H1 (cell line): ENCODE measurements at regions not wholly inside any gene's neighbourhood (a gene's known extent, or its start where the extent isn't known, plus 50 kb on each side); places are given as distances from the start of the nearest gene placed in this dataset.

Source experiments
- CTCF ChIA-PET: fragments of 300-600 bp; sonication (Branson Sonifier 250); formaldehyde crosslinking; loops from one replicate; lab custom pipeline; 2021; ENCODE audit not compliant: partially characterized antibody; lab: Charles Lee
- POLR2A ChIA-PET: fragments of 300-600 bp; sonication (Branson Sonifier 250); formaldehyde crosslinking; loops from one replicate; lab custom pipeline; 2021; ENCODE audit warnings: inconsistent platforms; ENCODE audit not compliant: partially characterized antibody; lab: Charles Lee
- DNase-seq, 2 experiments: peaks; one replicate each; pipeline versions ENCODE4 v3.0.0 to v3.0.0-alpha.2; 2010 to 2022; ENCODE audit warnings: low spot score in 2 of 2, low read depth in 1 of 2, mixed read lengths in 1 of 2
- FAIRE-seq: peaks from 2 replicates; lab custom pipeline; 2011; peaks lifted over from hg19 to GRCh38; lab: Jason Lieb, UNC
- H2AFZ ChIP-seq: 2 replicates; pipeline ENCODE4 v1.8.1; 2012; ENCODE audit warnings: low read length, inconsistent platforms
- H2AK5ac ChIP-seq: 2 replicates; pipeline ENCODE4 v1.6.1; 2013; ENCODE audit warnings: low read depth, low read length
- H2BK120ac ChIP-seq: replicated peaks from 2 replicates; pipeline ENCODE3; 2013; ENCODE audit warnings: low read depth, low read length, inconsistent platforms
- H2BK12ac ChIP-seq: 2 replicates; pipeline ENCODE4 v1.6.1; 2013; ENCODE audit warnings: low read depth, low read length
- H2BK15ac ChIP-seq: 2 replicates; pipeline ENCODE4 v1.6.1; 2013; ENCODE audit warnings: low read length
- H2BK20ac ChIP-seq: 2 replicates; pipeline ENCODE4 v1.6.1; 2013; ENCODE audit warnings: low read length
- H2BK5ac ChIP-seq: 2 replicates; pipeline ENCODE4 v1.6.1; 2013; ENCODE audit warnings: low read depth, low read length
- H3K14ac ChIP-seq: 2 replicates; pipeline ENCODE4 v1.6.1; 2013; ENCODE audit warnings: inconsistent platforms; ENCODE audit not compliant: insufficient read length
- H3K18ac ChIP-seq: 2 replicates; pipeline ENCODE4 v1.6.1; 2013; ENCODE audit warnings: low read length; ENCODE audit errors: extremely low read depth
- H3K23ac ChIP-seq: 2 replicates; pipeline ENCODE4 v1.6.1; 2013; ENCODE audit warnings: inconsistent platforms; ENCODE audit not compliant: insufficient read length
- H3K23me2 ChIP-seq: 2 replicates; pipeline ENCODE4 v1.6.1; 2013; ENCODE audit warnings: low read depth, low read length
- H3K27ac ChIP-seq: 2 replicates; pipeline ENCODE4 v1.6.1; 2011; ENCODE audit warnings: low read depth, low read length, inconsistent platforms
- H3K27me3 ChIP-seq, 4 experiments: replicated peaks in 1 of 4; 1 replicate in 1 of 4; 2 replicates in 3 of 4; pipeline versions ENCODE4 v1.6.1 to v1.8.1; 2011 to 2013; ENCODE audit warnings: low read length in 3 of 4, mild to moderate bottlenecking in 3 of 4, inconsistent platforms in 2 of 4, mixed read lengths in 2 of 4, moderate library complexity in 1 of 4; ENCODE audit not compliant: control insufficient read depth in 3 of 4, insufficient read depth in 3 of 4; ENCODE audit errors: extremely low read depth in 1 of 4
- H3K36me3 ChIP-seq, 4 experiments: 2 replicates each; pipeline versions ENCODE4 v1.6.1 to v1.8.1; 2011 to 2013; ENCODE audit warnings: mild to moderate bottlenecking in 4 of 4, low read length in 3 of 4, moderate library complexity in 2 of 4, control low read depth in 1 of 4, inconsistent platforms in 1 of 4; ENCODE audit not compliant: insufficient read depth in 4 of 4, control insufficient read depth in 2 of 4
- H3K4ac ChIP-seq: replicated peaks from 2 replicates; pipeline ENCODE3; 2013; ENCODE audit warnings: low read length, low read depth, mixed read lengths, inconsistent platforms; ENCODE audit not compliant: insufficient read length
- H3K4me1 ChIP-seq, 4 experiments: replicated peaks in 1 of 4; 1 replicate in 1 of 4; 2 replicates in 3 of 4; pipeline versions ENCODE4 v1.6.1 to v1.8.1; 2011 to 2013; ENCODE audit warnings: low read length in 3 of 4, inconsistent platforms in 2 of 4, mixed read lengths in 1 of 4; ENCODE audit not compliant: insufficient read depth in 4 of 4, control insufficient read depth in 3 of 4
- H3K4me2 ChIP-seq, 2 experiments: 2 replicates each; pipeline versions ENCODE4 v1.6.1 to v1.8.1; 2011 to 2013; ENCODE audit warnings: low read depth in 2 of 2, low read length in 2 of 2, control low read depth in 1 of 2, inconsistent platforms in 1 of 2, mild to moderate bottlenecking in 1 of 2; ENCODE audit not compliant: insufficient read depth in 1 of 2
- H3K4me3 ChIP-seq, 4 experiments: fragments of 200-600, 300-600 bp in 1 of 4; sonication (generic), shearing (Covaris generic), sonication (Bioruptor Twin) in 1 of 4; 2 replicates each; pipeline versions ENCODE4 v1.5.1 to v1.8.1; 2011 to 2016; ENCODE audit warnings: low read length in 4 of 4, low read depth in 3 of 4, control low read depth in 2 of 4, inconsistent platforms in 2 of 4, mild to moderate bottlenecking in 2 of 4, mixed read lengths in 1 of 4, moderate library complexity in 1 of 4; ENCODE audit not compliant: insufficient read depth in 2 of 4; ENCODE audit errors: extremely low read depth in 1 of 4
- H3K56ac ChIP-seq: replicated peaks from 2 replicates; pipeline ENCODE3; 2013; ENCODE audit warnings: low read depth, mild to moderate bottlenecking, mixed read lengths, low read length, inconsistent platforms; ENCODE audit not compliant: insufficient read length
- H3K79me1 ChIP-seq: 2 replicates; pipeline ENCODE4 v1.6.1; 2013; ENCODE audit warnings: low read depth, low read length, control low read depth
- H3K79me2 ChIP-seq, 2 experiments: 2 replicates each; pipeline versions ENCODE4 v1.6.1 to v1.8.1; 2012 to 2013; ENCODE audit warnings: low read length in 2 of 2, mild to moderate bottlenecking in 2 of 2, inconsistent platforms in 1 of 2; ENCODE audit not compliant: insufficient read depth in 2 of 2, control insufficient read depth in 1 of 2
- H3K9ac ChIP-seq, 4 experiments: replicated peaks in 1 of 4; 1 replicate in 1 of 4; 2 replicates in 3 of 4; pipeline versions ENCODE4 v1.6.1 to v1.8.1; 2011 to 2013; ENCODE audit warnings: low read depth in 3 of 4, low read length in 3 of 4, control low read depth in 2 of 4, mild to moderate bottlenecking in 2 of 4, moderate library complexity in 2 of 4, inconsistent platforms in 1 of 4; ENCODE audit errors: extremely low read depth in 1 of 4
- H3K9me3 ChIP-seq, 2 experiments: 2 replicates each; pipeline versions ENCODE4 v1.6.1 to v1.8.1; 2012 to 2013; ENCODE audit warnings: mild to moderate bottlenecking in 2 of 2, moderate library complexity in 2 of 2, control low read depth in 1 of 2, inconsistent platforms in 1 of 2, low read depth in 1 of 2, low read length in 1 of 2, mixed read lengths in 1 of 2; ENCODE audit not compliant: insufficient read depth in 2 of 2
- H4K20me1 ChIP-seq, 2 experiments: replicated peaks in 1 of 2; 2 replicates each; pipeline versions ENCODE3 to v1.8.1; 2011 to 2013; ENCODE audit warnings: inconsistent platforms in 2 of 2, low read length in 2 of 2, mild to moderate bottlenecking in 1 of 2; ENCODE audit not compliant: insufficient read depth in 2 of 2, control insufficient read depth in 1 of 2
- H4K5ac ChIP-seq: 2 replicates; pipeline ENCODE4 v1.6.1; 2013; ENCODE audit warnings: low read length, low read depth, mixed read lengths, inconsistent platforms; ENCODE audit not compliant: insufficient read length
- H4K8ac ChIP-seq: 2 replicates; pipeline ENCODE4 v1.8.0; 2013; ENCODE audit warnings: mild to moderate bottlenecking, moderate library complexity, low read length, inconsistent platforms; ENCODE audit not compliant: insufficient read depth; ENCODE audit errors: extremely low read depth
- H4K91ac ChIP-seq: replicated peaks from 2 replicates; pipeline ENCODE3; 2013; ENCODE audit warnings: low read length, mixed read lengths, inconsistent platforms; ENCODE audit not compliant: insufficient read length
- POU5F1 ChIP-seq: IDR thresholded peaks from 2 replicates; pipeline ENCODE4 v1.6.1; 2011; ENCODE audit warnings: low read depth, mild to moderate bottlenecking, low read length, moderate library complexity
- RNF2 ChIP-seq: fragments of 200-900, 300-1000 bp; sonication (generic); IDR thresholded peaks from 2 replicates; pipeline ENCODE4 v1.7.1; 2016; ENCODE audit warnings: borderline replicate concordance, low read depth, mild to moderate bottlenecking, antibody characterized with exemption, low read length; ENCODE audit not compliant: poor library complexity, severe bottlenecking; ENCODE audit errors: missing control alignments
- WGBS, 2 experiments: shearing (Covaris generic) in 1 of 2; methylation state at CpG; one replicate each; pipeline versions ENCODE4 v1.1.6 to v1.1.7; 2013 to 2015; ENCODE audit warnings: low lambda C conversion rate in 2 of 2, mixed read lengths in 2 of 2, inconsistent platforms in 1 of 2, low coverage in 1 of 2, missing lambda C conversion rate in 1 of 2; ENCODE audit not compliant: insufficient replicate concordance in 2 of 2, insufficient coverage in 1 of 2, insufficient read length in 1 of 2; ENCODE audit errors: extremely low coverage in 1 of 2, missing lambda C conversion rate in 1 of 2; 5-methylcytosine and 5-hydroxymethylcytosine counted together

- no peak for FAIRE-seq
- Histone ChIP-seq H2BK5ac (no peak overlapping the region), H4K8ac (no peak overlapping the region), H3K79me2 (no peaks in the 10 kb centered on the region), H2AFZ (no peak overlapping the region), H3K9me3 (no peaks in the 10 kb centered on the region; a peak in 1 of 4 replicates), H3K27ac (no peak overlapping the region), H3K56ac (no peak overlapping the region), H4K5ac (no peak overlapping the region), H3K36me3 (no peaks in the 10 kb centered on the region), H3K14ac (no peak overlapping the region), H2BK15ac (no peak overlapping the region), H3K4me1 (no peaks in the 10 kb centered on the region), H3K79me1 (no peaks in the 10 kb centered on the region; the same call in 1 of the 2 replicates), H4K20me1 (no peaks in the 10 kb centered on the region), H2BK120ac (no peak overlapping the region), H3K27me3 (no peaks in the 10 kb centered on the region), H3K23ac (no peak overlapping the region), H3K9ac (no peak overlapping the region), H3K4me2 (no peak overlapping the region), H3K4ac (no peak overlapping the region), H3K4me3 (no peak overlapping the region), H3K18ac (no peak overlapping the region), H4K91ac (no peak overlapping the region), H2BK12ac (no peak overlapping the region), H2AK5ac (no peak overlapping the region), H2BK20ac (no peak overlapping the region), H3K23me2 (no peaks in the 10 kb centered on the region)
- CTCF ChIA-PET = interaction anchor here (0.8 to 1.6 kb wide), 4 partner anchors 10 to 18 kb away, joined by 3 to 5 read pairs (median 4); no protein-coding TSS in a partner anchor
- no peak for DNase-seq
- POLR2A ChIA-PET = interaction anchor here (1.3 kb wide), 1 partner anchor 77 kb away, joined by 4 read pairs; no protein-coding TSS in a partner anchor
- TF ChIP-seq RNF2 (no peak), POU5F1 (no peak)
- 87% methylated on average over 5 of the region's 5 CpGs; no CpG with 5 or more reads in 1 of the 2 experiments for WGBS, 2 experiments
These were observed 96.3 kb downstream of the PLXNA1 start for GRCh38 chr3:127079211-127079610.
